Bronchial epithelial cell (primary cell): ENCODE measurements at regions not wholly inside any gene's neighbourhood (a gene's known extent, or its start where the extent isn't known, plus 50 kb on each side); places are given as distances from the start of the nearest gene placed in this dataset.

Experiments
- DNase-seq: peaks from one replicate; pipeline ENCODE4 v3.0.0-alpha.2; 2010; ENCODE audit warnings: low read depth
- FAIRE-seq: peaks from 2 replicates; lab custom pipeline; 2011; peaks lifted over from hg19 to GRCh38; lab: Jason Lieb, UNC
- H3K27me3 ChIP-seq: 2 replicates; pipeline ENCODE4 v1.5.1; 2011; ENCODE audit warnings: low read length; ENCODE audit not compliant: control insufficient read depth, insufficient read depth
- H3K36me3 ChIP-seq: 2 replicates; pipeline ENCODE4 v1.5.1; 2011; ENCODE audit warnings: low read length; ENCODE audit not compliant: control insufficient read depth, insufficient read depth
- H3K4me3 ChIP-seq: 2 replicates; pipeline ENCODE4 v1.5.1; 2011; ENCODE audit warnings: mild to moderate bottlenecking, low read depth, low read length, control low read depth
- TF ChIP-seq, protein P1 (sequence below): IDR thresholded peaks from 2 replicates; pipeline ENCODE4 v1.5.1; 2011; ENCODE audit warnings: mild to moderate bottlenecking, moderate library complexity, low read length, control low read depth, inconsistent platforms; ENCODE audit not compliant: insufficient read depth, severe bottlenecking

- peak; percentile 32 for FAIRE-seq
- TF ChIP-seq, protein P1, sequence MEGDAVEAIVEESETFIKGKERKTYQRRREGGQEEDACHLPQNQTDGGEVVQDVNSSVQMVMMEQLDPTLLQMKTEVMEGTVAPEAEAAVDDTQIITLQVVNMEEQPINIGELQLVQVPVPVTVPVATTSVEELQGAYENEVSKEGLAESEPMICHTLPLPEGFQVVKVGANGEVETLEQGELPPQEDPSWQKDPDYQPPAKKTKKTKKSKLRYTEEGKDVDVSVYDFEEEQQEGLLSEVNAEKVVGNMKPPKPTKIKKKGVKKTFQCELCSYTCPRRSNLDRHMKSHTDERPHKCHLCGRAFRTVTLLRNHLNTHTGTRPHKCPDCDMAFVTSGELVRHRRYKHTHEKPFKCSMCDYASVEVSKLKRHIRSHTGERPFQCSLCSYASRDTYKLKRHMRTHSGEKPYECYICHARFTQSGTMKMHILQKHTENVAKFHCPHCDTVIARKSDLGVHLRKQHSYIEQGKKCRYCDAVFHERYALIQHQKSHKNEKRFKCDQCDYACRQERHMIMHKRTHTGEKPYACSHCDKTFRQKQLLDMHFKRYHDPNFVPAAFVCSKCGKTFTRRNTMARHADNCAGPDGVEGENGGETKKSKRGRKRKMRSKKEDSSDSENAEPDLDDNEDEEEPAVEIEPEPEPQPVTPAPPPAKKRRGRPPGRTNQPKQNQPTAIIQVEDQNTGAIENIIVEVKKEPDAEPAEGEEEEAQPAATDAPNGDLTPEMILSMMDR: no peak
- no peaks in the 10 kb centered on the region for H3K36me3 ChIP-seq
- DNase-seq: peak; percentile 56
- no peaks in the 10 kb centered on the region for H3K27me3 ChIP-seq
- no peak overlapping the region for H3K4me3 ChIP-seq
These were observed 54.9 kb upstream of the BACE2 start for GRCh38 chr21:41112740-41113692.

DNA sequence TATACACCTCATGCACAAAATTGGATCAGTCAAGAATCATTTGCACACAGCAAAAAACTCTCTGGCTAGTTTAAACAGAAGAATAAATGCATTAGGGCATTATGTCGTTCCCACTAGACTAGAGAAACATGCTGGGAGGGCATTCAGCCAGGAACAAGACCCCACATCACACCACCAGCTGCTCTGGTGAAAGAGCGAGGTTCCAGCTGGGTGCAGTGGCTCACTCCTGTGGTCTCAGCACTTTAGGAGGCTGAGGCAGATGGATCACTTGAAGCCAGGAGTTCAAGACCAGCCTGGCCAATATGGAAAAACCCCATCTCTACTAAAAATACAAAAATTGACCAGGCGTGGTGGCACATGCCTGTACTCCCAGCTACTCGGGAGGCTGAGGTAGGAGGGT lies 52.1 kb upstream of the BACE2 start:
- no peaks in the 10 kb centered on the region for H3K27me3 ChIP-seq
- H3K4me3 ChIP-seq: no peak overlapping the region
- DNase-seq (no peak), FAIRE-seq (no peak)
- TF ChIP-seq, protein P1: no peak
- no peaks in the 10 kb centered on the region for H3K36me3 ChIP-seq
